Endometrial microvascular endothelial cells (primary cell): ENCODE measurements at regions not wholly inside any gene's neighbourhood (a gene's known extent, or its start where the extent isn't known, plus 50 kb on each side); places are given as distances from the start of the nearest gene placed in this dataset.

Experiments used
- in situ Hi-C: cut with HindIII; loops from 2 replicates; pipeline ENCODE4 v1.10.0; 2017; ENCODE audit warnings: low sequenced_read_pairs, low pct_unique_long_range_greater_than_20kb; ENCODE audit errors: inconsistent ontology term

DNA sequence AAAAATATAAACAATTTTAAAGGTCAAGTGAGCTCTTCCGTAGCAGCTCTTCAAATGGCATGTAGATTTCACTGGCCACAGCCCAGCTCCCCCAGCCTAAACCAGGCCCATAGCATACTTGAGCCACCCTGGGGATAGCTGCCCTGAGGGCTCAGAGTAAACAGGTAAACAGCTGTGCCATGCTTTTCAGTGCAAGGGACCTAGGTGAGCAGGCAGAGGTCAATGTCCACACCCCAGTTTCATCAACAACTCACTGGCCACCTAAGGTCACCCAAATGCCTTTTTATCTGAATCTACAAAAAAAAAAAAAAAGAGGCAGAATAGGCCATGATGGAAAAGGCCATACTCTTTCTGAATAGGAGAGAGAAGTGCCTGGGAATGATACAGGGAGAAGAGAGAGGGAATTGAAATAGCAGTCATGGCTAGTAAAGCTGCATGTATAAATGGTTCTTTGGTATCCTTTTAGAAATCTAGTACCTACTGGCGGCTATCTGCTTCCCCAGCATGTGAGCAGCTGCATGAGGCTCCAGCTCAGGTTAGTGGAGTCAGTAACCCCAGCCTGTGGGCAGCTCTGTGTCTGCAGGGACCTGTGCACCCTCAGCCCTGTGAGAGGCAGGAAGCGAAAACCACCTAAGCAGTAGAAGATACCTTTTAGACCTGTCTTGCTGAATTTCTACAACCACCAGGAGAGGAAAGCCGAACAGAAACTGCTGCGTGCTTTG lies 77.0 kb downstream of the FOXA2 start:
- in situ Hi-C loops, result no loop called here

DNA sequence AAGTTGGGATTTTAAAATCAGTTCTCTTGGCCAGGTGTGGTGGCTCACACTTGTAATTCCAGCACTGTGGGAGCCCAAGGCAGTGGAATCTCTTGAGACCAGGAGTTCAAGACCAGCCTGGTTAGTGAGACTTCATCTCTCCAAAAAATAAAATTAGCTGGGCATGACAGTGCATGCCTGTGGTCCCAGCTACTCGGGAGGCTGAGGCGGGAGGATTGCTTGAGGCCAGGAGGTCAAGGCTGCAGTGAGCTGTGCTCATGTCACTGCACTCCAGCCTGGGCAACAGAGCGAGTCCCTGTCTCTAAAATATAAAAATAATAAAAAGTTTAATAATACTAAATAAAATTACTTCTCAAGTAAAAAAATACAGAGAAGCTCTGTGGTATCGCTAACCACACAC lies 77.5 kb downstream of the FOXA2 start:
- in situ Hi-C loops, result no loop called here

DNA sequence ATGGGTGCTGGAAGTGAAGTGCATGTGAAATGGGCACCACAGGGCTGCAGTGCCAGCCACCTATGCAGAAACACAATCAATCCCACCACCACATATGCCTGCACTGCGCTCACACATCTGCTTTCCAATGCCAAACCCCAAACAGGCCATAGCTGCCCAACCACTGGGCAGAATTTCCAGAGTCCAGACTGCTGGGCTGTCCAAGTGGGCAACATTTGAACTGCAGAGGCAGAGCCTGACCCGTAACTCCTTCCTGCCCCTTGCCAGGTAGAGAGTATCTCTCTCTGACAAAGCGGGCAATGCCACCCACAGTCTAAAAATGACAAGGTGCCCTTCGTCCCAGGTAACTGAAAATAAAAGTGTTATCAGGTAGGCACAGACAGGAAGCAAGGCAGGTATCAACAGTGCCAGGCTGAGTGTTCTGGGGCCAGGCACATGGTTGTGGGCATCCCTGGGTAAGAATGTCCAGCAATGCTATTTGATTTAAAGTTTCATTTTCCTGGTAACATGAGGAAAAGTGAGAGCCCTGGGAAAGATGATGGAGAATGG lies 79.5 kb downstream of the FOXA2 start:
- in situ Hi-C loops, result no loop called here

DNA sequence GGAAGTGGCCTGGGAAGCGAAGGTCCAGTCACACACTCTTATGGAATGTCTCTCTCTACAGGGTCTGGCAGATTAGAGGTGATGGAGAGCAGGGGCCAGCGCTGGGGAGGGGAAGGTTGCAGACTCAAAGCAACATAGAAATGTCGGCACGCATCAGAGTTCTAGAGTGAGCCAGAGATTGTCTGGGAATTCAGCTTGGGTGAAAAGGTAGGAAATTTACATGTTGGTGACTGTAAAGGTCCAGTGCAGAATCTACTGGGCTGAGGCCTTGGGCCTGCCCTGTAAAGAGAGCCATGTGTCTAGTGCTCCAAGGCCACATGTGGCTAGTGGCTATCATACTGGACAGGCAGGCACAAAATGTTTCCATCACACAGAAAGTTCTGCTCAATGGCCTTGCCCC lies 80.8 kb downstream of the FOXA2 start:
- in situ Hi-C loops, result no loop called here

DNA sequence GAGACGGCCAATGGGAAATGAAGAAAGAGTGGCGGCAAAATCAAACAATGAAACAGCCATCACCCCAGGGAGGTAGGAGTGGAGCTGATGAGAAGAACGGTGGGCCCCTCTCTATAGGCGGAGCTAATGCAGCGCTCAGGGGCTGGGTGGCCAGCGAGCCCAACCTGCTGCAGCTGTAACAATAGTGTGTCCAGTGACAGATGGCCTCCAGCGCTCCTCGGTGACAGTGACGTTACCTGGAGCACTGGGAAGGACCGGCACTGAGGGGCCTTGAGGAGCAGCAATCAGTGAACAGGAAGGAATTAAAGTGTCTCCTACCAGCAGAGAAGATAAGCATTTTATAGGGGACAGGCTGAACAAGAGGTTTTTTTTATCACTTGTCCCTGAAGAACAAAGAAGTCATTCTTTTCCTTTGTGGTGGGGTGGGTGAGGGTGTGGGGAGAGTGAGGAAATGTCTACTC lies 81.6 kb downstream of the FOXA2 start:
- in situ Hi-C loops, result no loop called here

DNA sequence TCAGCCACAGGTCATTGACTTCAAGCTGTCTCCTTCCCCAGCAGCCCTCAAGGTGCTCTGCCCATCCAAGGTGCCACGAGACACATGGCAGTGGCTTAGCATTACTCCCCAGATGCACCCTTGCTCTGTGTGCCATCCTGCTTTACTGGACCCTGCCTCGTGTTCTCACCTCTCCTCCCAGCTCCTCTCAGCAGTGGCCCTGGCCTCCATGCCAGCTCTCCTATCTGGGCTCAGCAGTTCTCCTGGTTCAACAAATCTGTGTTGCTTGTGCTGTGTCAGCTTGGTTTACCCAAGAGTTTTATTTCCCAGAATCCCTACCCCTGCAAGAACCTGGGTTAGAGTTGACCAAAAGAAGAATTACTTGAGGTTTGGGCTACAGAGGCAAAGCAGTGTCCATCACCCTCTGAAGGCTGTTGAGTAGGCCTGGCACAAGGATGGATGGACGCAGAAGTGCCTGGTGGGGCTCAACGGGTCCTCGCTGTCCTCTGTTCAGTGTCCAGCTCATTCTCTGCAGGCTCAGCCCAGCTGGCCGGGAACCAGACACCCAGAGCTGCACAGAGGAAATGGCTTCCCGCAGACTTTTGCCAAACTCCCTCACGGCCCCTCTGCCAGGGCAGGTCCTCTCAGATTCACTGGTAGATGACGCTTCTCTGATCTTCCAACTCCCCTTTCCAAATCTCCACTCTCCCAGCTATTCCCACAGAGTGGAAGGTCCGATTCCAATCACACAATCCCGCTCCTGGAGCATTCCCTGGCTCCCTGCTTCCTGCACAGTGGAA lies 82.6 kb downstream of the FOXA2 start:
- in situ Hi-C loops, result no loop called here

DNA sequence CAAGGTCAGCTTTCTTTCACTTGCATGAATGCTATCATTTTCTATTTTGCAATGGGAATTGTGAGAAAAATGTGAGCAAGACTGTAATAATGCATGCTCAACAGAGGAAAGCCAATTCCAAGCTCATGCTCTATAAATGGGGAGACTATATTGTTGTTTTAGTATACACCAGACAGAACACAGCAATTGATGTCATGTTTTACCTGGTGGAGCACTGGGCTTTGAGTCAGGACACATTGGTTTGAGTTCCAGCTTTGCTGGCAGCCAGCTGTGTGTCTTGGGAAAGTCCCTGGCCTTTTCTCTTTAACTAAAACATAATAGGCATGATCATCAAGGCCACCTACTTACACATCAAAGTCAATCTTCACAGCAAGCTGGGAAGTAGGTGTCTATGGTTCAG lies 83.3 kb downstream of the FOXA2 start:
- in situ Hi-C loops, result no loop called here

DNA sequence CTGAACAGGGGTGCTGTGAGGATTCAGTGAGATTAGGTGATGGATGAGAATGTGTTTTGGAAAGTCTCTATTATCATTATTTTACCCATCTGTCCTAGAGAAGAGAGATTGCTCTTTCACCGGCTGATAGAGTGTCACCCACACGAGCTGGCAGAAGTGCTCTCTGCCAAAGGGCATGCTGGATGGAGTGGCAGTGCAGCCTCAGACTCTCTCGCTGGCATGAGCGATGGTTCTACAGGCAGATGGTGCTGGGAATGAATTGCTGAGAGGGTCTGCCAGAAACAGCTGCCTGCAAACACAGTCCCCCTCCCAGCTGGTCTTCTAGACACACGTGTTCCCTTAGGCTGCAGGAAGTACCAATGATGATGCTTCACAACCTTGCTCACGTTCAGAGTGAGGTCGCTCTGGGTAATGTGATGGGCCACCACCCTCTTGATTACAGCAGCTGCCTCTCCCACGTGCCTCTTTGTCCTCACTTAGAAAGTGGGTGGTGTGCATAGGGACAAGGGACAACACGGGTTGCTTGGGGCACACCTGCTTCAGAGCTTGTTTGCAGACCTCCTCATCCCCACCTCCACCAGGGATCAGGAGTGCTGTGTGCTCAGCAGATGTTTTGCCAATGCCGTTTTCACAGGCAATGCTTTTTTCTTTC lies 84.7 kb downstream of the FOXA2 start:
- in situ Hi-C loops, result no loop called here

- in situ Hi-C loops, result no loop called here
Observed at GRCh38 chr20:22496817-22497216, 87.6 kb downstream of the FOXA2 start.

DNA sequence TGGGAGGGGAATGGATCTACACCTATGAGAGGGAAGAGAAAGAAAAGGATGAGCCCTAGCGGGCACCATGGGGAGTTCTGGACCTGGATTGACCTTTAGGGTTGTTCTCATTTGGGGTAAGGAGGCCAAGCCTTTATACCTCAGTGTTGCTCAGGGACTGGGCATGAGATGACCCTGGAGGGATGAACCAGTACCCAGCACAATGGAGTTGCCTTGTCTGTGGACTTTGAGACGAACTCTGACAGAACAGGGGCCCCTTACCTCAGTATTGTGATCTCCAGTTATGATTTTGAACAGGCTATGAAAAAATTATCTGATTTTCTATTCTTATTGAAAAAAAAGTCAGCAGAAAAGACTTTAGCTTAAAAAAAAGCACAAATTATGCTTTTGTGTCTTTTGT lies 88.6 kb downstream of the FOXA2 start:
- in situ Hi-C loops, result no loop called here

- in situ Hi-C loops, result no loop called here
Observed at GRCh38 chr20:22495172-22495571, 89.2 kb downstream of the FOXA2 start.

GRCh38 chr20:22492497-22492896 lies 91.9 kb downstream of the FOXA2 start:
- in situ Hi-C loops, result no loop called here

- in situ Hi-C loops, result no loop called here
Observed at GRCh38 chr20:22491194-22491505, 93.2 kb downstream of the FOXA2 start.

- in situ Hi-C loops, result no loop called here
Observed at GRCh38 chr20:22490287-22491193, 93.8 kb downstream of the FOXA2 start.

DNA sequence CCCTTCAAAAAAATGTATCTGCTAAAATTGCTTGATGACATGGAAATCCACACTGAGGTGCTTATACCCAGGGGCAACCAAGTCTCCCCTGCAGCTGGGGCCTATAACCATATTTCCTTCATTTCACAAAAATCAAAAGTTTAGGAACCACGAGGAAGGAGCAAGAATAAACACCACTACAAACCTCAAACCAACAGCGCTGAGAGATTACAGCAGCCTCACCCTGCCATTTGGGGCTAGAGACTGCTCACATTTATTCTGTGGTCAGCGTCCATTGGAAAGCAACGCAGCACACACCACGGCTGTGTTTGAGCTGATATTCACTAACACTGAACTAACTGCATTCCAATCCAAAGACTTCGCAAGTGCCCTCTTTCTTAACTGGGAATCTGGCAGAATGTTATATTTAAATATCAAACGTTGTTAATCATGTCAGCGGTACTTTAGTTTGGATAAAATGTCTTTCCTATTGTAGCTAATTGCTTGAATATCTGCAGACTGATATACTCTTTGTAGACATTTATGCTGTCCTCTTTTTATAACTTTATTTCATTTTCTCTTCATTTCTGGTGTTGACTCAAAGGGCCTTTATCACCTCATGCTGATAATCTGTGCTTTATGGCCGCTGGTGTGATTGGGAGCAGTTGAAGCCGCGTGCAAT lies 94.6 kb downstream of the FOXA2 start:
- in situ Hi-C loops, result no loop called here

DNA sequence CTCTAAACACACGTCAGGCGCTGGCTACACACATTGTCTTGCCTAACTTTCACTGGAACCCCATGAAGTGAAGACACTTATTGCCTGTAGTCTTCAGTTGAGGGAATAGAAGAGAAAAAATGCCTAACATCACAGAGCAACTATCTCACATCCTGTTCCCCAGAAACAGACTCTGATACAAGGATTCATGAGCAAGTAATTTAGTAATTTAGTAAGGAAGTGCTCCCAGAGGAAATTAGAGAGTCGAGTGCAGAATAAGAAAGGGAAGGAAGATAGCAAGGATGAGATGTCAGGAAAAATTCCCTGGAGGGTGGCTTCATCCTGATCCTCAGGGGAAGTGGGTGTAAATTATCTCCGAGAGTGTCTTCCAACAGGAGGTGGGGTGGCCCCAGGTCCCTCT lies 104.0 kb downstream of the FOXA2 start:
- in situ Hi-C loops, result no loop called here

DNA sequence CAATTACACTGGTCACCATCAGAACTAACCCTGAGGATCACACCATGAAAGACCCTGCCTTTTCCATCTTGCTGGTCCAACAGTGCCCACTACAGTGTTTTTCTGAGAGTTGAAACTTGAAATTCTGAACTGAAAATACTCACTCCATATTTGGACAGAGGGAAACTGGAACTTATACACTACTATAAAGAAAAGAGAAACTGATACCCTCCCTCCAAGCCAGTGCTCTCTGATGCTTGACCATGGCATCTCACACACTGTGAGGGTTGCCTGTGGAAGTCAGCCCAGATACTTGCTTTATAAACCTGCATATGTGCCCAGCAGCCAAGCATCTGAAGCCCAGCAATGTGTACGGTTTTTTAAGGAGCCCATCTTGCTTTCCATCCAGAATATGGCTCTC lies 108.7 kb downstream of the FOXA2 start:
- in situ Hi-C loops, result no loop called here

- in situ Hi-C loops, result no loop called here
Observed at GRCh38 chr20:22474224-22474623, 110.1 kb downstream of the FOXA2 start.
